ENCODE measurements at regions not wholly inside any gene's neighbourhood (a gene's known extent, or its start where the extent isn't known, plus 50 kb on each side); places are given as distances from the start of the nearest gene placed in this dataset.

DNA sequence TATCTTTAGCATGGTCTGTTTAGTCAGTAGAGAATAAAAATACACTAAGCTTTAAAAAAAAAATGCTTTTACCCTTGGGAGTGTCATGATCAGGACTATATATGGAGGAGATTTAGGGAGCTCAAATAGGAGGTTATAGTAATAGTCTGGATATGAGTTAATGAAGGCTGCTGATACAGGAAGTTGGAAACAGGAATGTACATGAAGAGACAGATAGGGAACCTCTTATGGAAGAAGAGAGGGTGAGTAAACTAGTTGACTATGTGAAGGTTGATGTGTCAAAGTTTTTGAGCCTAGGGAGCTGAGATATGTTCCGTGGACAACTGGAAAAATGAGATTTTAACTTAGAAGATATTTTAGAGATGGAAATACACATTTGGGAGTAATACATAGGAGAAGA lies 472.0 kb upstream of the FZD8 start:
- DNase-seq (ENCODE audit: low spot score): no peak

GRCh38 chr10:36111676-36112075 lies 469.6 kb upstream of the FZD8 start:
- no peak for DNase-seq (ENCODE audit: low spot score)

DNA sequence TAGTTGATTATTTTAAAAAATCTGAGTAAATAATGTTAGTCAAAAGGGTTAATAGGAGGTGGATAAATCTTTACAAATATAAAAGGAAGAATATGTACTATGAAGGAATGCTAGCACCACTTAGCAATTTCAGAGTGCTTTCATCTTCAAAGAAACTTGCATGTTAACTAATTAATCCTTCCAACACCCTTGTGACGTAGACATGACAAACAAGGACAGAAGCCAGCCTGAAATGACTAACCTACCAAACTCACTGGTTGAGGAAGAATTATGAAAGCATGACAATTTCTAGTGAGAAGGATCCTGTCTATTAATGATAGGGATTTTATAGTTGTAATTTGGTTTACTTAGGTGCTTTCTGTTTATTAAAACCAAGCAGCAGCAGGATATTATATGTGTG lies 468.0 kb upstream of the FZD8 start:
- DNase-seq (ENCODE audit: low spot score): peak; percentile 9

DNA sequence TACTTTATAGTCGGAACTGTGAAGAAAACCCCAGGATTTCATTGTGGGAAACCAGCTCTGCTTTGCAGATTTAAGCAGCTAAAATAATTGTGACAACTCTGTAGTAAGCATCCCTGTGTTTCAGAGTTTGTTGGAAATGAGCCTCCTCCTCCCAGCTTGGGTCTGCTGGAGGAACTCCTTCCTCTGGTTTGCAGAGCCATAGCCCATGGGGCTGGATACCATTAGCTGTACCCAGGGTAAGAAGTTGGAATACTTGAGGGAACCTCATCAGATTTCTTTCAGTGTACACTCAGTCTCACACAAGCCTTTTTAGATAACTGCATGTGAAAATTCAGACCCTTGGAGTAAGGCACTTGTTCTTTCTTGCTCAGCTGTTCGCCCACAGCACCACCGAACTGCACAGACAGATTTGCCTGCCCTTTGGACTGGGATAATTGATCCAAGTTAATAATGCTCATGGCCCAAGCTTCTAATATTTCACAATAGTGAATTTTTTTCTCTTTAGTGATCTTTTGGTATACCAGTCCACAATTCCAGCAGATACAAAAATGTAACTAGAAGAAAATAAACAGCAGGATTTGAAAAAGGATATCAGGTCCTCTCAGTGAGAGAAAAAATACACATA lies 467.4 kb upstream of the FZD8 start:
- no peak for DNase-seq (ENCODE audit: low spot score)

DNA sequence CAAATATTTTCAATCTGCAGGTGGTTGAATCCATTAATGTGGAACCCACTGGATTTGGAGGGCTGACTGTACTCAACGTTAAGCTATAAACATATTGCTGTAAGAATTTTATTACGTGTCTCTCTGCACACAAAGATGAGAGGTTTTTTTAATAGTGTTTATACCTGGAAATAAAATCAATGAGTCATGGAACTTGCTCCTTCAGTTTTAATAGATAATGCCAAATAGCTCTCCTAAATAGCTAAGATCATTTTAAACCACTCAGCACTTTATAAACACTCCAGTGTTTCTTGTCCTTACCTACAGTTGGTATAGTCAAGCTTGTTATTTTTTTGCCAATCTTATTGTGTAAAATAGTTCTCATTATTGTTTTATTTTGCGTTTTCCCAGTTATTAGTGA lies 455.6 kb upstream of the FZD8 start:
- no peak for DNase-seq (ENCODE audit: low spot score)

DNA sequence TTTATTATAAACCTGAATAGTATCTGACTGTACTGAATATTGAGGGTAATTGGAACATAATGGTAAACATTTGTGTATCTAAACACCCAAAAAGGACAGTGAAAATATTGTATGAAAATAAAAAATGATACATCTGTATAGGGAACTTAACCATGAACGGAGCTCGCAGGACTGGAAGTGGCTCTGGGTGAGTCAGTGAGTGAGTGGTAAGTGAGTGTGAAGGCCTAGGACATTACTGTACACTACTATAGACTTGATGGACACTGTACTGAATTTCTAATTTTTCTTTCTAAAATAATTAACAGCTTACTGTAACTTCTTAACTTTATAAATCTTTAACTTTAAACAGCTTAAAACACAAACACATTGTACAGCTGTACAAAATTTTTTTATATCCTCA lies 454.5 kb upstream of the FZD8 start:
- no peak for DNase-seq (ENCODE audit: low spot score)

- no peak for DNase-seq (ENCODE audit: low spot score)
Observed at GRCh38 chr10:36094096-36094495, 452.0 kb upstream of the FZD8 start.

DNA sequence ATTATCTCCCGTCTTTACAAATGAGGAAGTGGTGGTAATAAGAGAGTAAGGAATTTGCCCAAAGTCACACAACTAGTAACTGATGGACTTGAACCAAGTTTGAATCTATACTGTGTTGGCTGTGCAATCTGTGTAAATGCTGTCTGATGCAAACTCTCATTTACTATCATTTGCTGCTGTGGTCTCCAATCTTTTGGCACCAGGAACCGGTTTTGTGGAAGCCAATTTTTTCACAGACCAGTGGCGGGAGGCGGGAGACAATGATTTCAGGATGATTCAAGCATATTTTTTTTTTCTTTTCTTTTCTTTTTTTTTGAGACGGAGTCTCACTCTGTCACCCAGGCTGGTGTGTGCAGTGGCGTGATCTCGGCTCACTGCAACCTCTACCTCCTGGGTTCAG lies 450.0 kb upstream of the FZD8 start:
- no peak for DNase-seq (ENCODE audit: low spot score)

DNA sequence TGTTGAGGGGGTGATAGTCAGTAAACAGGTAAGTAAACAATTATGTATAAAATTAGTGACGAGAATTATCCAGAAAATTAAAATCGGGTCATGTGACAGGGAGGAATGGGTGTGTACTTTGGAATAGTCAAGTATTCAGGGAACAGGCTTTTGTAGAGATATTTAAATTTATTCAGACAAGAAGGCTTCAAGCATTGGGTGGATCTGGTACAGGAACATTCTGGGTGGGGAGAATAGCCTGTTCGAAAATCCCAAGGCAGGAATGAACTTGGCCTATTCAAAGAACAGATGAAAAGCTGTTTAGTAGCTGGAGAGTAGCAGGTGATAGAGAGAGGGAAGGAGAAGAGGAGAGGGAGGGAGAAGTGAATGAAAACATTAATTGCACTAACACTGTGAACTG lies 448.9 kb upstream of the FZD8 start:
- DNase-seq (ENCODE audit: low spot score): no peak

- no peak for DNase-seq (ENCODE audit: low spot score)
Observed at GRCh38 chr10:36089790-36090440, 447.8 kb upstream of the FZD8 start.

- no peak for DNase-seq (ENCODE audit: low spot score)
Observed at GRCh38 chr10:36087006-36088005, 445.2 kb upstream of the FZD8 start.

GRCh38 chr10:36075196-36075595 lies 433.1 kb upstream of the FZD8 start:
- DNase-seq (ENCODE audit: low spot score): no peak

- no peak for DNase-seq (ENCODE audit: low spot score)
Observed at GRCh38 chr10:36073796-36074345, 431.8 kb upstream of the FZD8 start.

- no peak for DNase-seq (ENCODE audit: low spot score)
Observed at GRCh38 chr10:36068542-36068941, 426.4 kb upstream of the FZD8 start.

DNA sequence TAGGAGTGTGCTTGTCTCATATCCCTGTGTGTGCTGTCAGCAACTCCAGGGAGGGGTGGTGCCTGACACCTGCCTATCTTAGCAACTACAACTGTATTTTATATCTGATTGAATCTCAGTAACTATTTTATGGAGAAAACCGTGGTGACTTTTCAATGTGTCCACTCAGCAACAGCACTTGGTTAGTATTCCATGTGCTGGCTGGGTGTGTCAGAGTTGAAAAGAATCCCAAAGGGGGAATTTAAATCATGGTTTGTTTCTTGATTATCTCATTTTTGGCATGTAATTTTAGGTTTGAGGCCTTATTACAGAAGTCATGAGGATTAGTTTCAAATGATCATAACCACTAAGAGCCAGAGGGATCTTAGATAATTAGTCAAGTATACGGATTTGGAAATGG lies 425.7 kb upstream of the FZD8 start:
- DNase-seq (ENCODE audit: low spot score): no peak

DNA sequence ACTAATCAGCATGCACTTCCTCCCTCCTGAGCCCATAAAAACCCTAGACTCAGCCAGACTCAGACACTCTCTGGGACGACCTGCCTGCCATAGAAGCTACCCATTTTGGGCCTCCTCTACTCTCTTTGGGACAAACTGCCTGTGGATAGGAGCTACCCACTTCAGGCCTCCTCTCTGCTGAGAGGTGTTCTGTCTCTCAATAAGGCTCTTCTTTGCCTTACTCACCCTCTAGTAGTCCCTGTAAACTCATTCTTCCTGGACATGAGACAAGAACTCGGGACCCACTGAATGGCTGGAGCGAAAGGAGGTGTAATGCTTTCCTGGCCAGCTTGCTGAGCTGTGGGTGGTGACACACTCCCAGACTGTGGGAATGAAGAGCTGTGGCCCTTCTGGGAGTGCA lies 424.8 kb upstream of the FZD8 start:
- no peak for DNase-seq (ENCODE audit: low spot score)

GRCh38 chr10:36066102-36066501 lies 424.0 kb upstream of the FZD8 start:
- DNase-seq (ENCODE audit: low spot score): no peak

- DNase-seq (ENCODE audit: low spot score): no peak
Observed at GRCh38 chr10:36063396-36063795, 421.3 kb upstream of the FZD8 start.

- no peak for DNase-seq (ENCODE audit: low spot score)
Observed at GRCh38 chr10:36057731-36058130, 415.6 kb upstream of the FZD8 start.

DNA sequence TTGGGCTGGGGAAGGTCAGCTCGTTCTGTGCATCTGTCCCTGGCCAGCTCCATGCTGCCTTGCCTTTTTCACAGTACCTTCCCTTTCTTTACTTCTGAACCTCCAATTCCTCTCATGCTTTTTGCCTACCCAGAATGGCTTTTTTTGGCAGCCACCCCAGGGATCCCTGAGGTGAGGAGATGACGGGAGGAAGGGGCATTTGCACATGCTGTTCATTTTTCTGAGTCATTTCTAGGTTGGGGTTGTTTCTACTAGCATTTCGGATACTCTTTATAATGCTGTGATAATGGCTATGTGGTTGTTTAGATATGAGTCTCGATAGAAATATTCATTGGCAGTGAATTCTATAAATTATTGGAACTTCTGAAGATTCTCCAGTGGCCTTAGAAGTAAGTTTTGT lies 415.1 kb upstream of the FZD8 start:
- DNase-seq (ENCODE audit: low spot score): no peak

DNA sequence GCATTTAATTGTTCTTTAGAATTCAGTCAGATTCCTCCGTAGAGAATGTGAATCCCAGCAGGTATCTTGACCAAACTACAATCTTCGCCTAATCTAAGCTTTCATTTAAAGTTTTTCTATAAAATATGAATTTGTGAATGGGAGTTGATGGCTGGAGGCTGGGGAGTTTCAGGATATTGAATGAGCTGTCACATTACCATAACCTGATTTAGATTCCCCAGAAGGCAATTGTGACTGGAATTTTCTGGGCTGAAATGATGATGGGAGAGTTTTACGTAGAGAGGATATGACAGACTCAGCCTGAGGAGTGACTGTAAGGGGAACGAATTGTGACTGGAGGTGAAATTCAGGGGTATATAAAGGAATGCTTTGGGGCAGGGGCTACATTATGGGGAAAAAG lies 411.7 kb upstream of the FZD8 start:
- DNase-seq (ENCODE audit: low spot score): no peak

GRCh38 chr10:36053271-36053670 lies 411.2 kb upstream of the FZD8 start:
- DNase-seq (ENCODE audit: low spot score): no peak

DNA sequence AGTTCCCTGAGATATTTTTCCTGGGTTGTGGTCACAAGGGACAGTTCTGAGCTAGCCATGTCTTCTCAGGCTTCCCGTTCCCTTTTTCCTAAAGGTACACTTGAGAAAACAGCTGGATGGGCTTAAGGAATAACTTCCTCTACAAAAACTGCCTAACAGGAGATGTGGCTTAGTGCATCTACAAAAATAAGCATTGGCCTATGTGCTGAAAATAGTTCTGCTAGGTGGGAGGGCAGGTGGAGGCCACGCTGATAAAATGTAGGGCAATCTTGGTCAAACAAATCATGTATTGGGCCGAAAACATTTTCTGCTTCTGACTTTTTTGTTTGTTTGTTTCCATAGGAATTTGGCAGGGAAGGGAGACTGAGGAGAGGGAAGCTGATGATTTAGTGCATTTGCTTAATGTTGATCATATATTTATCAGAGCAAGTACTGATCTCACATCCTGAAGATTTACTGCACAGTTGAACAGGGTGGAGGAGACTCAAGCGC lies 409.4 kb upstream of the FZD8 start:
- DNase-seq (ENCODE audit: low spot score): no peak

Measured in AG08395 (cell line).